ENCODE measurements at regions not wholly inside any gene's neighbourhood (a gene's known extent, or its start where the extent isn't known, plus 50 kb on each side); places are given as distances from the start of the nearest gene placed in this dataset.

DNA sequence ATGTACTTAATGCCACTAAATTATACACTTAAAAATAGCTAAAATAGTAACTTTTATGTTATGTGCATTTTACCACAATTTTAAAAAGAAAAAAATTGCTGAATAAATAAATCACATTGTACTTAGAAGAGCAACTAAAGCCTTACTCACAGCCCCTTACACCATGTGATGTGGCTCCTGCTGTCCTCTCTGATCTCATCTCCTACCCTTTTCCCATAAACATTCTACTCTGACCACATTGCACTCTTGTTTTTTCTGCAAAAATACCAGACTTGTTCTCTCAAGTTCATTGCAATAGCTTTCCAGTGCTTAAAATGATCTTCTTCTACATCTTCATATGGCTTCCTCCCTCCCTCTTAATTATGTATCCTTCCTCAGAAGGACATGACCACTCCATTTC lies 268.4 kb downstream of the ELAVL2 start:
- no peak for DNase-seq (ENCODE audit: low read depth)
- no peak overlapping the region for H3K4me3 ChIP-seq (ENCODE audit: low read length)
- TF ChIP-seq, protein P1, sequence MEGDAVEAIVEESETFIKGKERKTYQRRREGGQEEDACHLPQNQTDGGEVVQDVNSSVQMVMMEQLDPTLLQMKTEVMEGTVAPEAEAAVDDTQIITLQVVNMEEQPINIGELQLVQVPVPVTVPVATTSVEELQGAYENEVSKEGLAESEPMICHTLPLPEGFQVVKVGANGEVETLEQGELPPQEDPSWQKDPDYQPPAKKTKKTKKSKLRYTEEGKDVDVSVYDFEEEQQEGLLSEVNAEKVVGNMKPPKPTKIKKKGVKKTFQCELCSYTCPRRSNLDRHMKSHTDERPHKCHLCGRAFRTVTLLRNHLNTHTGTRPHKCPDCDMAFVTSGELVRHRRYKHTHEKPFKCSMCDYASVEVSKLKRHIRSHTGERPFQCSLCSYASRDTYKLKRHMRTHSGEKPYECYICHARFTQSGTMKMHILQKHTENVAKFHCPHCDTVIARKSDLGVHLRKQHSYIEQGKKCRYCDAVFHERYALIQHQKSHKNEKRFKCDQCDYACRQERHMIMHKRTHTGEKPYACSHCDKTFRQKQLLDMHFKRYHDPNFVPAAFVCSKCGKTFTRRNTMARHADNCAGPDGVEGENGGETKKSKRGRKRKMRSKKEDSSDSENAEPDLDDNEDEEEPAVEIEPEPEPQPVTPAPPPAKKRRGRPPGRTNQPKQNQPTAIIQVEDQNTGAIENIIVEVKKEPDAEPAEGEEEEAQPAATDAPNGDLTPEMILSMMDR (conservative IDR thresholded peaks at IDR 0.05; ENCODE audit: low read depth, low read length) = no peak

DNA sequence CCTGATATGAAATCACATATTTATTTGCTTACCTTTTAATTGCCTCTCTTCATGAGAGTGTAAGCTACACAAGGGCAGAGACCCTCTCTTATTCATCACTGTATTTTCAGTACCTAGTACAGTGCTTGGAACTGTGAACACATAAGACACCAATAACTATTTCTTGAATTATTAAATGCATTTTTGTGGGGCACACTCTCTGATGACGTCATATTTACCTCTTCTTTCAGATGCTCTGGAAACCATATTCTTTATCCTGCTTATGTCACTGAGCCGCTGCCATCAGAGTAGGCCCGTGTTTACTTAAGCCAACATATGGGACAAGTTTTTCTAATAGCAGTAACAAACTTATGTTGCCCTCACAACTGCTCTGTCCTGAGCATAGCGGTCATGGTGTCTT lies 266.5 kb downstream of the ELAVL2 start:
- DNase-seq (ENCODE audit: low read depth) = no peak
- TF ChIP-seq, protein P1 (conservative IDR thresholded peaks at IDR 0.05; ENCODE audit: low read depth, low read length) = no peak
- H3K4me3 ChIP-seq (ENCODE audit: low read length) = no peak overlapping the region

DNA sequence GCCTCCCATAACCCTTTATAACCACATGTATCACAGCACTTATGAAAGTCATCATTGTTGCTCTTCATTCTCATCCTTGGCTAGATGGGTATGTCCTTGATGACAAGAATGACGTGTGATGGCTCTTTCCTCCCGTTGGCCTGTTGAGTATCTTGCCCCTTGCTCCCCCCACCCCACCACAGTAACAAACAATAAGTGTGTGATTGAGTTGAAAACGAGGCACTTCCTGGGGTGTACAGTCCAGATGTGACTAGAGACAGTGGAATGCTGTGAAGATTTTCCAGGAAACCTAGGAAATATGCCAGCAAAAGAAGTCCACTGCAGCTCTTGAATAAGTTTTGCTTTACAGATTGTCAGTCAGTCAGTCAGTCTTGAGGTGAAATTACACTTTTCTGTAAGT lies 262.5 kb downstream of the ELAVL2 start:
- DNase-seq (ENCODE audit: low read depth) = no peak

DNA sequence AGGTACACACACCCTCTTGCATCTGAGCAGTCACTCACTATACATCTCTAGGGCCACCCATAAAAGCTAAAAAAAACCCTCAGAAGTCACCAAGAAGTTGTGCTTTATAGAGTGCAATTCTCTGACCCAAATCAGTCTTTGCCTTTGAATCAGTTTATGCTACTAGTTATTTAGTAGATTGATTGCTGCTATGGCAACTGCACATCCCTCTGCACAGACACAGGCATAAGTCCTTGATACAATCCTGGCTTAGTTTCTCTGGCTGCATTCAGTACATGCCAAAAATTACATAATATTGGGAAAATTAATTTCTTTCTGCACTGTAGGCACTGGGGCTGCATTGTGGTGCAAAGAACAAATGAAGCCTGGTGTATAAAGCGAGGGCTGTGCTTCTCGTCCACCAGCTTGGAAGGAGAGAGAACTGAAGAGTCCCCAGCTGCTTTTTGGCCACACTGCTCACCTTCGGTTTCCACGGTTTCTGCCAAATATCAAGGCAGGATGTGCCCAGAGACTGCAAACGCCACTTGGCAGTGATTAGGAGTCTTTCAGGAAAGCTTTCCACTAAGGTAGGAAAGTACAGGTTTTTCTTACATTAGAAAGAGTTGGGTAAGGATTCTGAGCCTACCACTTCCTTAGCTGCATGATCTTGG lies 258.4 kb downstream of the ELAVL2 start:
- TF ChIP-seq, protein P1 (conservative IDR thresholded peaks at IDR 0.05; ENCODE audit: low read depth, low read length) = no peak
- H3K4me3 ChIP-seq (ENCODE audit: low read length) = no peak overlapping the region
- no peak for DNase-seq (ENCODE audit: low read depth)

More for the DNA sequence above, 262.5 kb downstream of the ELAVL2 start:
- TF ChIP-seq, protein P1 (conservative IDR thresholded peaks at IDR 0.05; ENCODE audit: low read depth, low read length) = no peak
- H3K4me3 ChIP-seq (ENCODE audit: low read length) = no peak overlapping the region

DNA sequence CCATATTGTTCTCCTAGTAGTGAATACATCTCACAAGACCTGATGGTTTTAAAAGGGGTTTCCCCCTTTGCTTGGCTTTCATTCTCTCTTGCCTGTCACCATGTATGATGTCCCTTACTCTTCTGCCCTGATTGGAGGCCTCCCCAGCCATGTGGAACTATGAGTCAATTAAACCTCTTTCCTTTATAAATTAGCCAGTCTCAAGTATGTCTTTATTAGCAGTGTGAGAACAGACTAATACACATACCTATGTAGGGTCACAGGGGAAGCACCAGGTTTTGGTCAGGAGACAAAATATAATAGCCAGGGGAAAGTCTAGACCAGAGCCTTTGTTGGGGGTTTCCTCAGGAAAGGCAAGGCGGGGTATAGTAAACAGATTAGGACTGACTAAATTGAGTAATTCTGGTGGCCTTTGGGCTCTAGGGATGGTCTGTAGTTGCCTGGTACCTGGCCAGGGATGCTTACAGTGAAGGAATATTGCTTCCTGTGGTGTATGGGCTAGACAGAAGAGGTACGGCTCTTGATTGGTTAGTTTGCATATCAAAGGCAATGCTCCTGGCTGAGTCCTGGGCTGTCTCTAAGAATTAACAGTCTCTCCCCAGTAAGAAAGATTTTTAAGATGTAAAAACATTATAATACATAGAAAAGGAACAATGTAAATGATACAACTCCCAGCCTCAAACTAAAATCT lies 254.5 kb downstream of the ELAVL2 start:
- no peak for DNase-seq (ENCODE audit: low read depth)
- TF ChIP-seq, protein P1 (conservative IDR thresholded peaks at IDR 0.05; ENCODE audit: low read depth, low read length) = no peak

DNA sequence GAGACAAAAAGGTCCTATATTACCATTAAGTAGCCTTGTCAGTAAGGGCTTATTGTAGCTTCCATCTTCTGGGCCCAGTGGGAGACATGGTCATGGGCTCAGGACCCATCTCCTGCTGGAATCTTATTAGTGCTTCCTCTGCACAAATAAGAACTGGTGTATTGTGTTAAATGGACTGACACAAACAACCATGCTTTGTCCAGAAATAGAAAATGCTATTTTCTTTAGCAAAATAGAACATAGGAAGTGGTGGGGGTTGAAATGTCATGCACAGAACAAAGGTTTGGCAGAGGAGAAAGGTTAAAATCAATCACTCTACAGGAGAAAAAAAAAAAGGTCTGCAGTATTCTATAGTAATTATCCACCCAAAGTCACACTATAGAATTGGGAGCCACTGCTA lies 252.2 kb downstream of the ELAVL2 start:
- TF ChIP-seq, protein P1 (conservative IDR thresholded peaks at IDR 0.05; ENCODE audit: low read depth, low read length) = no peak
- DNase-seq (ENCODE audit: low read depth) = no peak
- H3K4me3 ChIP-seq (ENCODE audit: low read length) = no peak overlapping the region

More for the DNA sequence above, 254.5 kb downstream of the ELAVL2 start:
- H3K4me3 ChIP-seq (ENCODE audit: low read length) = no peak overlapping the region

DNA sequence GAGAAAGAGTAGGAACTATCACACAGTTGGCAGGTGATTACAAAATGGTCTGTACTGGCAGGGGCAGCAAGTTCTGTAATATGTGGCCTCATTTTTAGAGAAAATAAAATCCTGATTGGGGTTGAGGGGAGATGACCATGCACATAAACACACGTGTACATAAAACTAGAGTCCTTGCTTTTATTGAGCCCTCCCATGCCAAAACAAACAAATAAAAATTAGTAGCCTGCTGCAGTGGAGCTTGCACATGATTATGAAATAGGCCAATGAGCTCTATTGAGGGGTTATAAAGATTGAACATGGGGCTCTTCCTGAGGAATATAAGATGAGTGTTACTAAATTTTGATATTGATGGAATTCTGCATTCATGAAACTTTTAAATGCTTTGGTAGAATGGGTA lies 248.4 kb downstream of the ELAVL2 start:
- TF ChIP-seq, protein P1 (conservative IDR thresholded peaks at IDR 0.05; ENCODE audit: low read depth, low read length) = no peak
- no peak for DNase-seq (ENCODE audit: low read depth)
- no peak overlapping the region for H3K4me3 ChIP-seq (ENCODE audit: low read length)

Measured in retinal pigment epithelial cell (primary cell).